Ovary (tissue), 7 donors: ENCODE measurements at regions not wholly inside any gene's neighbourhood (a gene's known extent, or its start where the extent isn't known, plus 50 kb on each side); places are given as distances from the start of the nearest gene placed in this dataset.
A peak's percentile ranks its signal among the peaks of the same experiment; 100 is the strongest.

Experiments
- DNase-seq, 5 donors: peaks; one replicate each; pipeline ENCODE4 v3.0.0-alpha.2; 2019 to 2020
- H3K27ac ChIP-seq, 2 donors: fragments of 200-600 bp; one replicate each; pipeline versions ENCODE4 v1.5.1 to v1.8.0; 2019 to 2022
- H3K27me3 ChIP-seq: fragments of 200-600 bp; one replicate; pipeline ENCODE4 v1.8.0; 2022
- H3K36me3 ChIP-seq: fragments of 200-600 bp; sonication (generic); one replicate; pipeline ENCODE4 v1.5.1; 2019
- H3K4me1 ChIP-seq: one replicate; pipeline ENCODE4 v1.8.1; 2013; ENCODE audit warnings: mild to moderate bottlenecking, moderate library complexity; ENCODE audit not compliant: insufficient read depth
- H3K4me3 ChIP-seq: fragments of 200-600 bp; sonication (generic); one replicate; pipeline ENCODE4 v1.5.1; 2017
- H3K9me3 ChIP-seq, 2 donors: fragments of 200-600 bp in 1 of 2; sonication (generic) in 1 of 2; one replicate each; pipeline versions ENCODE4 v1.5.1 to v1.8.1; 2013 to 2019; ENCODE audit warnings: mild to moderate bottlenecking in 1 of 2, moderate library complexity in 1 of 2
- CTCF ChIP-seq, 3 donors: fragments of 450-650 bp in 2 of 3; fragments of 200-600 bp in 1 of 3; IDR thresholded peaks; one replicate each; pipeline versions ENCODE4 v1.5.1 to v1.8.0; 2016 to 2022; ENCODE audit warnings: antibody characterized with exemption in 3 of 3, mild to moderate bottlenecking in 1 of 3
- EP300 ChIP-seq: sonication (generic); formaldehyde crosslinking; IDR thresholded peaks from one replicate; pipeline ENCODE4 v1.6.1; 2017; ENCODE audit warnings: antibody characterized with exemption
- POLR2A ChIP-seq: fragments of 450-650 bp; IDR thresholded peaks from one replicate; pipeline ENCODE4 v1.6.1; 2017; ENCODE audit warnings: antibody characterized with exemption, mild to moderate bottlenecking, moderate library complexity
- WGBS, 3 donors: extraction: QIAGEN DNeasy Blood & Tissue Kit in 1 of 3; methylation state at CpG; one replicate each; pipeline versions ENCODE4 v1.1.5 to v1.1.7; 2013 to 2017; 5-methylcytosine and 5-hydroxymethylcytosine counted together
- intact Hi-C, 4 donors: fragments of 100-400 bp; cut with DNase I; formaldehyde crosslinking; loops; one replicate each; pipeline versions ENCODE4 v1.11.0 to v1.15.1; 2022 to 2023
- donor health status: DM: no; HTN: no; CAD: no; lungs with moderate emphysema.
- donor health status: DM: no; HTN: no; CAD: no.
- donor health status: Bipolar disorder and iron deficiency.
- donor health status: DM: no; HTN: no; CAD: no.
- donor health status: DM: yes; HTN: yes; CAD: no.

DNA sequence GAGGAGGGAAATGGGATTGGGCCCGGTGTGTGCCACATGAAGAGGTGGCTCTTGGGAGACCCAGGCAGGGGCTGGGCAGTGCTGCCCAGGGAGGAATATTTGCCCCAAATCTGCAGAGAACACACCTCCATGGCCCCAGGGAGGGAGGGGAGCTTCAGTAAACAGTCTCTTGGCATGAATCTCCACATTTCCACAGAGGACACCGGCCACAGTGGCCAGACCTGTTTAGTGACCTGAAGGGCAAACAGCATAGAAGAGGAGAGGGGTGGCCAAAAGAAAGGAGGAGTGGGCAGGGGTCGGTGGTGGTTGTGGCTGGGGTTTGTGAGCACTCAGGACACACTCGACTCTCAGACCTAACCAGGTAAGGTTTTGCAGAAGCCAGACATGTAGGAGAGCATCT, 54.0 kb upstream of the IFFO2 start:
- Histone ChIP-seq H3K4me3 (no peak overlapping the region), H3K9me3 (no peaks in the 10 kb centered on the region), H3K27ac (peak overlapping the region in 1 of 2 donors; percentile 5), H3K4me1 (peaks cover 2% of the 10 kb centered on the region), H3K36me3 (no peaks in the 10 kb centered on the region), H3K27me3 (no peaks in the 10 kb centered on the region)
- intact Hi-C loops, result loop anchor here in 1 of 4 donors (5.0 kb wide), 1 partner anchor 727 kb away; no protein-coding TSS in a partner anchor
- DNase-seq, result no peak
- TF ChIP-seq POLR2A, result no peak
- TF ChIP-seq CTCF (IDR thresholded peaks at IDR 0.05), result no peak
- TF ChIP-seq EP300, result no peak
- 84 to 90% (median 87%) methylated on average over 4 of the region's 4 CpGs for WGBS, 3 donors

GRCh38 chr1:19009882-19010321, 53.4 kb upstream of the IFFO2 start:
- WGBS, 3 donors, result 69 to 77% (median 75%) methylated on average over 8 of the region's 8 CpGs
- Histone ChIP-seq H3K27ac (no peak overlapping the region), H3K4me1 (peaks cover 2% of the 10 kb centered on the region), H3K27me3 (no peaks in the 10 kb centered on the region), H3K4me3 (no peak overlapping the region), H3K9me3 (no peaks in the 10 kb centered on the region), H3K36me3 (no peaks in the 10 kb centered on the region)
- no peak for TF ChIP-seq EP300
- TF ChIP-seq CTCF (IDR thresholded peaks at IDR 0.05), result no peak
- no peak for TF ChIP-seq POLR2A
- intact Hi-C loops, result loop anchor here in 1 of 4 donors (5.0 kb wide), 1 partner anchor 727 kb away; no protein-coding TSS in a partner anchor
- DNase-seq, result no peak

DNA sequence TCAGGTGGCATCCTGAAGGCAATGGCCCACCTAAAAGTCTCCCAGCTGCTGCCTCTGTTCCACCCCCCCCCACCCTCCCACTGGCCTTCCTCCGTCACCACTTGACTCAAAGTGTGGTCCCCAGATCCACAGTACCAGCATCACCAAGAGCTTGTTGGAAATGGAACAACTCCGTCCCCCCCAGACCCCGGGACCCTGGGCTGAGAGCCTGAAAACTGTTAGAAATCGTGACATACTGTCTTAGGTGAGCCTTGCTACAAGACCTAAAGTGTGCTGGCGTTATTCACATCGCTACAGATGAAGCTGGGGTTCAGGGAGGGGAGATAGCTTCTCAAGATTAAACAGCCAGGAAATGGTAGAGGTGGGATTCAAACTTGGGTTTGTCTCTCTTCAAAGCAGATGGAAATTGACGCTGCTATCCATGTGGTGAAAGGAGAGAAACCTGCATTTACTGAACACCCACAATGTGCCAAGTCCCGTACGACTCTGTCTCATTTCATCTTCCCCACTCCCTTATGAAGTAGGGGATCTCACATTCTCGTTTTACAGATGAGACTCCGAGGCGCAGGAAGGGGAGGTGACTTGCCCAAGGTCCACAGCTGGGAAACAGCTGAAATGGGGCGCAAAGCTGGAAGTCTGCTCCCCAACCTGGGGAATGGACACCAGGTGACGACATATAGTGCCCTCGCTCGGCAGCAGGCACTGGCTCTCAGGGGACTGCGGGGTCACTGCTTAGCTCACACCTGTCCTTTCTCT, 52.8 kb upstream of the IFFO2 start:
- intact Hi-C loops, result no loop called here
- Histone ChIP-seq H3K27me3 (no peaks in the 10 kb centered on the region), H3K4me3 (no peak overlapping the region), H3K9me3 (no peaks in the 10 kb centered on the region), H3K36me3 (no peaks in the 10 kb centered on the region), H3K27ac (no peak overlapping the region), H3K4me1 (peaks cover 2% of the 10 kb centered on the region)
- 68 to 80% (median 78%) methylated on average over 17 of the region's 17 CpGs for WGBS, 3 donors
- no peak for TF ChIP-seq CTCF (IDR thresholded peaks at IDR 0.05)
- no peak for TF ChIP-seq POLR2A
- TF ChIP-seq EP300, result no peak
- DNase-seq, result no peak

GRCh38 chr1:19007491-19008441, 51.3 kb upstream of the IFFO2 start:
- TF ChIP-seq CTCF (IDR thresholded peaks at IDR 0.05) (no peak), EP300 (no peak), POLR2A (no peak)
- H3K36me3 ChIP-seq, result no peaks in the 10 kb centered on the region
- WGBS, 3 donors, result 80 to 86% (median 85%) methylated on average over 11 of the region's 11 CpGs
- peaks cover 2% of the 10 kb centered on the region for H3K4me1 ChIP-seq
- intact Hi-C loops, result no loop called here
- no peaks in the 10 kb centered on the region for H3K9me3 ChIP-seq
- no peak overlapping the region for H3K4me3 ChIP-seq
- H3K27me3 ChIP-seq, result no peaks in the 10 kb centered on the region
- no peak overlapping the region for H3K27ac ChIP-seq
- DNase-seq, result no peak
